Gastroesophageal sphincter (tissue), 4 donors: ENCODE measurements at regions not wholly inside any gene's neighbourhood (a gene's known extent, or its start where the extent isn't known, plus 50 kb on each side); places are given as distances from the start of the nearest gene placed in this dataset.
"Not testable (repeated sequence)": the region's sequence is repeated elsewhere in the genome, so short reads cannot be mapped to it uniquely, and the experiment has no call there.

Experiments
- ATAC-seq: fragments of 150-250 bp; one replicate; pipeline ENCODE4 v1.9.1; 2016; ENCODE audit warnings: mild to moderate bottlenecking, moderate library complexity
- H3K27ac ChIP-seq, 4 donors: fragments of 200-600 bp; sonication (generic) in 3 of 4; 1 replicate in 3 of 4; 2 replicates in 1 of 4; pipeline ENCODE4 v1.5.1; 2016 to 2019
- H3K27me3 ChIP-seq: fragments of 200-600 bp; sonication (generic); one replicate; pipeline ENCODE4 v1.5.1; 2019
- H3K36me3 ChIP-seq, 2 donors: fragments of 200-600 bp; sonication (generic); one replicate each; pipeline ENCODE4 v1.5.1; 2019; ENCODE audit warnings: control low read depth in 1 of 2
- H3K4me1 ChIP-seq, 3 donors: fragments of 200-600 bp; sonication (generic); 1 replicate in 2 of 3; 2 replicates in 1 of 3; pipeline ENCODE4 v1.5.1; 2016 to 2019; ENCODE audit warnings: control low read depth in 2 of 3
- H3K4me3 ChIP-seq, 2 donors: fragments of 200-600 bp; sonication (generic); one replicate each; pipeline ENCODE4 v1.5.1; 2019; ENCODE audit warnings: mild to moderate bottlenecking in 1 of 2, moderate library complexity in 1 of 2
- H3K9me3 ChIP-seq, 3 donors: fragments of 200-600 bp; sonication (generic); one replicate each; pipeline ENCODE4 v1.5.1; 2017 to 2019; ENCODE audit warnings: control low read depth in 2 of 3
- CTCF ChIP-seq, 4 experiments: fragments of 200-600 bp in 2 of 4; fragments of 450-650 bp in 2 of 4; sonication (generic) in 1 of 4; IDR thresholded peaks; one replicate each; pipeline ENCODE4 v1.5.1; 2017 to 2019; ENCODE audit warnings: antibody characterized with exemption in 4 of 4, mild to moderate bottlenecking in 2 of 4, moderate library complexity in 2 of 4
- EP300 ChIP-seq: sonication (generic); formaldehyde crosslinking; IDR thresholded peaks from one replicate; pipeline ENCODE4 v1.6.1; 2017; ENCODE audit warnings: antibody characterized with exemption, mild to moderate bottlenecking
- POLR2A ChIP-seq, 2 donors: fragments of 450-650 bp; IDR thresholded peaks; one replicate each; pipeline ENCODE4 v1.6.1; 2017; ENCODE audit warnings: antibody characterized with exemption in 2 of 2, mild to moderate bottlenecking in 2 of 2, moderate library complexity in 1 of 2
- POLR2AphosphoS5 ChIP-seq: sonication (generic); formaldehyde crosslinking; IDR thresholded peaks from one replicate; pipeline ENCODE4 v1.6.1; 2017; ENCODE audit warnings: antibody characterized with exemption
- WGBS, 2 donors: methylation state at CpG; one replicate each; pipeline ENCODE4 v1.1.5; 2018; ENCODE audit warnings: low coverage in 1 of 2; 5-methylcytosine and 5-hydroxymethylcytosine counted together

- TF ChIP-seq CTCF (IDR thresholded peaks at IDR 0.05) (no peak), POLR2A (IDR thresholded peaks at IDR 0.05) (no peak), EP300 (no peak), POLR2AphosphoS5 (no peak)
- Histone ChIP-seq H3K9me3 (no peaks in the 10 kb centered on the region), H3K4me3 (no peak overlapping the region), H3K27me3 (no peaks in the 10 kb centered on the region), H3K27ac (no peak overlapping the region), H3K4me1 (peaks cover 0 to 9% (median 0%) of the 10 kb centered on the region in 3 donors), H3K36me3 (no peaks in the 10 kb centered on the region)
- no peak for ATAC-seq
- 67 to 71% methylated on average over 1 of the region's 1 CpG for WGBS, 2 donors
Measured at GRCh38 chr6:80872951-80873308, 766.5 kb downstream of the BCKDHB start.

GRCh38 chr6:80872199-80872950, 765.9 kb downstream of the BCKDHB start:
- H3K27ac ChIP-seq = no peak overlapping the region
- no peaks in the 10 kb centered on the region for H3K9me3 ChIP-seq
- H3K4me1 ChIP-seq = peaks cover 0 to 9% (median 0%) of the 10 kb centered on the region in 3 donors
- no peaks in the 10 kb centered on the region for H3K36me3 ChIP-seq
- H3K27me3 ChIP-seq = no peaks in the 10 kb centered on the region
- no peak for TF ChIP-seq POLR2A (IDR thresholded peaks at IDR 0.05)
- no peak for TF ChIP-seq POLR2AphosphoS5
- no peak for TF ChIP-seq EP300
- TF ChIP-seq CTCF (IDR thresholded peaks at IDR 0.05) = no peak
- 63 to 70% methylated on average over 2 to 3 of the region's 3 CpGs for WGBS, 2 donors
- ATAC-seq = no peak
- H3K4me3 ChIP-seq = no peak overlapping the region

- Histone ChIP-seq H3K4me1 (no peaks in the 10 kb centered on the region), H3K27ac (no peak overlapping the region), H3K27me3 (no peaks in the 10 kb centered on the region), H3K9me3 (no peaks in the 10 kb centered on the region), H3K4me3 (no peak overlapping the region), H3K36me3 (no peaks in the 10 kb centered on the region)
- no peak for TF ChIP-seq CTCF (IDR thresholded peaks at IDR 0.05)
- no peak for TF ChIP-seq POLR2AphosphoS5
- TF ChIP-seq EP300 = no peak
- no peak for TF ChIP-seq POLR2A (IDR thresholded peaks at IDR 0.05)
- WGBS, 2 donors = 50 to 80% methylated on average over 4 of the region's 4 CpGs
- ATAC-seq = no peak
Measured at GRCh38 chr6:80862756-80863155, 756.3 kb downstream of the BCKDHB start.

- peaks cover 0 to under 1% (median 0%) of the 10 kb centered on the region in 3 donors for H3K9me3 ChIP-seq
- ATAC-seq = no peak
- WGBS, 2 donors = 90 to 92% methylated on average over 2 of the region's 2 CpGs
- no peaks in the 10 kb centered on the region for H3K27me3 ChIP-seq
- H3K36me3 ChIP-seq = no peaks in the 10 kb centered on the region
- no peak overlapping the region for H3K27ac ChIP-seq
- no peak for TF ChIP-seq EP300
- no peak for TF ChIP-seq POLR2AphosphoS5
- no peak overlapping the region for H3K4me3 ChIP-seq
- H3K4me1 ChIP-seq = no peaks in the 10 kb centered on the region
Measured at GRCh38 chr6:80860107-80860506, 753.6 kb downstream of the BCKDHB start.

- peaks cover 0 to 30% (median 0%) of the 10 kb centered on the region in 3 donors for H3K9me3 ChIP-seq
- not testable (repeated sequence) for H3K36me3 ChIP-seq, H3K4me1 ChIP-seq, H3K27me3 ChIP-seq, H3K4me3 ChIP-seq, ATAC-seq, H3K27ac ChIP-seq
- WGBS, 2 donors = 100% methylated on average over 5 of the region's 12 CpGs; no CpG with 5 or more reads in 1 of the 2 donors
Measured at GRCh38 chr6:80847973-80848372, 741.5 kb downstream of the BCKDHB start.

- H3K4me1 ChIP-seq = no peaks in the 10 kb centered on the region
- TF ChIP-seq EP300 (no peak), POLR2AphosphoS5 (no peak), CTCF (IDR thresholded peaks at IDR 0.05) (no peak), POLR2A (IDR thresholded peaks at IDR 0.05) (no peak)
- WGBS, 2 donors = 89 to 94% methylated on average over 3 of the region's 3 CpGs
- H3K4me3 ChIP-seq = no peak overlapping the region
- no peaks in the 10 kb centered on the region for H3K36me3 ChIP-seq
- no peak overlapping the region for H3K27ac ChIP-seq
- ATAC-seq = no peak
- H3K9me3 ChIP-seq = no peaks in the 10 kb centered on the region
- no peaks in the 10 kb centered on the region for H3K27me3 ChIP-seq
Measured at GRCh38 chr6:80832337-80832736, 725.9 kb downstream of the BCKDHB start.
